Cardiac muscle cell (in vitro differentiated cells and primary cell): ENCODE measurements at regions not wholly inside any gene's neighbourhood (a gene's known extent, or its start where the extent isn't known, plus 50 kb on each side); places are given as distances from the start of the nearest gene placed in this dataset.
A peak's percentile ranks its signal among the peaks of the same experiment; 100 is the strongest.

Experiments used
- DNase-seq, 2 donors: peaks; one replicate each; pipeline versions ENCODE4 v3.0.0 to v3.0.0-alpha.2; 2010 to 2017; ENCODE audit warnings: low read depth in 1 of 2, low spot score in 1 of 2
- H3K27ac ChIP-seq: fragments of 200-600 bp; sonication (generic); 2 replicates; pipeline ENCODE4 v1.5.1; 2016
- H3K27me3 ChIP-seq: fragments of 200-600 bp; sonication (generic); 2 replicates; pipeline ENCODE4 v1.6.0; 2016; ENCODE audit warnings: control low read depth
- H3K36me3 ChIP-seq: fragments of 200-600 bp; sonication (generic); 2 replicates; pipeline ENCODE4 v1.5.1; 2016; ENCODE audit warnings: control low read depth
- H3K4me1 ChIP-seq: fragments of 200-600 bp; sonication (generic); 2 replicates; pipeline ENCODE4 v1.8.1; 2017; ENCODE audit warnings: low read depth, mild to moderate bottlenecking, mixed run types
- H3K4me3 ChIP-seq: fragments of 200-600 bp; sonication (generic); 2 replicates; pipeline ENCODE4 v1.5.1; 2016; ENCODE audit warnings: mild to moderate bottlenecking
- H3K9me3 ChIP-seq: fragments of 200-600 bp; sonication (generic); 2 replicates; pipeline ENCODE4 v1.5.1; 2017; ENCODE audit warnings: low read depth, mild to moderate bottlenecking, control low read depth
- TF ChIP-seq, protein P1 (sequence below): IDR thresholded peaks from 2 replicates; pipeline ENCODE4 v1.5.1; 2012; ENCODE audit warnings: low read depth, mild to moderate bottlenecking, low read length

DNA sequence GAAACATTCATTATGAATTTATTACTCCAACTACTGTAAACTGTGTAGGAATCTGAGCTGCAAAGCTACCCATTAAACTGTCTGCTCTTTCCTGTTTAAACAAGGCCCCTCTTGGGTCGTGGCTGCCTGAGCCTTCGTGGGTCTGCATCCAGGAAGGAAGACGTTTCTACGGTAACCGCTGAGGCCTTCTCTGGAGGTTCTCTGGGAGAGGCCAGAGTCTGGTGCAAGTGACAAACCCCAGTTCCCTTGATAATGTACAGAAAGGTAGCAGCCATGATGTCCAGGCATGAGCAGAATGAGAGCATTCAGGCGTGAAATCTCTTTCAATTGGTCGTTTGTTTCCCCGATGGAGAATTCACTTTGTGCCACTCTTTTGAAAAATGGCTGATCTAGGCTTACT lies 350.2 kb downstream of the PLPP3 start:
- Histone ChIP-seq H3K9me3 (no peaks in the 10 kb centered on the region), H3K4me3 (no peak overlapping the region), H3K36me3 (no peaks in the 10 kb centered on the region), H3K27me3 (no peaks in the 10 kb centered on the region), H3K4me1 (no peaks in the 10 kb centered on the region), H3K27ac (no peak overlapping the region)
- TF ChIP-seq, protein P1, sequence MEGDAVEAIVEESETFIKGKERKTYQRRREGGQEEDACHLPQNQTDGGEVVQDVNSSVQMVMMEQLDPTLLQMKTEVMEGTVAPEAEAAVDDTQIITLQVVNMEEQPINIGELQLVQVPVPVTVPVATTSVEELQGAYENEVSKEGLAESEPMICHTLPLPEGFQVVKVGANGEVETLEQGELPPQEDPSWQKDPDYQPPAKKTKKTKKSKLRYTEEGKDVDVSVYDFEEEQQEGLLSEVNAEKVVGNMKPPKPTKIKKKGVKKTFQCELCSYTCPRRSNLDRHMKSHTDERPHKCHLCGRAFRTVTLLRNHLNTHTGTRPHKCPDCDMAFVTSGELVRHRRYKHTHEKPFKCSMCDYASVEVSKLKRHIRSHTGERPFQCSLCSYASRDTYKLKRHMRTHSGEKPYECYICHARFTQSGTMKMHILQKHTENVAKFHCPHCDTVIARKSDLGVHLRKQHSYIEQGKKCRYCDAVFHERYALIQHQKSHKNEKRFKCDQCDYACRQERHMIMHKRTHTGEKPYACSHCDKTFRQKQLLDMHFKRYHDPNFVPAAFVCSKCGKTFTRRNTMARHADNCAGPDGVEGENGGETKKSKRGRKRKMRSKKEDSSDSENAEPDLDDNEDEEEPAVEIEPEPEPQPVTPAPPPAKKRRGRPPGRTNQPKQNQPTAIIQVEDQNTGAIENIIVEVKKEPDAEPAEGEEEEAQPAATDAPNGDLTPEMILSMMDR: no peak
- DNase-seq: peak in 1 of 2 donors; percentile 8

DNA sequence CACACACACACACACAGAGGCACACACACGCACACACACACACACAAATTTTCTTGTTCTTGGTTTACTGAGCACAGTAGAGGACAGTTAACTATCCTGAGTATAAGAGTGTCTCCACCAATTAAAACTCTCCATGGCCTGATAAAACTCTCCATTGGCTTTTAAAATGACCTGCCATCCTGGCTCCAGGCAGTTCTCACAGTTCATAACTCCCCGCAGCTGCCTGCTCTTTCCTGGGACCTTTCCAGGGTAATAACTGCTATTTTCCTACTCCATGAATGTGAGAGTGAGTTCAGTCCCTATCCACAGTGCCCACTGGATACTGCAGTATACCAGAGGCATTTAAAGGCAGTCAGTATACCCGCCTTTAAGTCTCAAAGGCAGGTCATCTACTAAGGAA lies 351.5 kb downstream of the PLPP3 start:
- no peaks in the 10 kb centered on the region for H3K36me3 ChIP-seq
- DNase-seq: no peak
- H3K4me3 ChIP-seq: no peak overlapping the region
- H3K27ac ChIP-seq: no peak overlapping the region
- no peaks in the 10 kb centered on the region for H3K4me1 ChIP-seq
- no peaks in the 10 kb centered on the region for H3K9me3 ChIP-seq
- TF ChIP-seq, protein P1: no peak
- H3K27me3 ChIP-seq: no peaks in the 10 kb centered on the region

DNA sequence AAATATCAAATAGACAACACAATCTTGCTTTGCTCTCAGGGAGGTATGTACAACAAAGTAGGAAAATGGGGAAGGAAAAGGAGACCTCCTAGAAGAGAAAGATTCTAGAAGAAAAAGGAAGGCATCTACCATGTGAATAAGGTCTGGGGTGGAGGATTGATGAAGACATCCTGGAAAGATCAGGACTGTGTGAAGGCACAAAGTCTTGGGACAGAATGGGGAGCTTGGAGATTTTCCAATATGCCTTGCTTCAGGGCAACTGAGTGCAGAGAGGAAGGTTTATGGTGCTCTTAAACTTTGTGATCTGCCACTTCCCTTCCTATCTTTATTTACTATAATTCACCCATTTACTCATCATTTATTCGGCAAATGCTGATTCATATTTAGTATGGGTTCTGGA lies 352.0 kb downstream of the PLPP3 start:
- no peak overlapping the region for H3K4me3 ChIP-seq
- TF ChIP-seq, protein P1: no peak
- no peaks in the 10 kb centered on the region for H3K36me3 ChIP-seq

DNA sequence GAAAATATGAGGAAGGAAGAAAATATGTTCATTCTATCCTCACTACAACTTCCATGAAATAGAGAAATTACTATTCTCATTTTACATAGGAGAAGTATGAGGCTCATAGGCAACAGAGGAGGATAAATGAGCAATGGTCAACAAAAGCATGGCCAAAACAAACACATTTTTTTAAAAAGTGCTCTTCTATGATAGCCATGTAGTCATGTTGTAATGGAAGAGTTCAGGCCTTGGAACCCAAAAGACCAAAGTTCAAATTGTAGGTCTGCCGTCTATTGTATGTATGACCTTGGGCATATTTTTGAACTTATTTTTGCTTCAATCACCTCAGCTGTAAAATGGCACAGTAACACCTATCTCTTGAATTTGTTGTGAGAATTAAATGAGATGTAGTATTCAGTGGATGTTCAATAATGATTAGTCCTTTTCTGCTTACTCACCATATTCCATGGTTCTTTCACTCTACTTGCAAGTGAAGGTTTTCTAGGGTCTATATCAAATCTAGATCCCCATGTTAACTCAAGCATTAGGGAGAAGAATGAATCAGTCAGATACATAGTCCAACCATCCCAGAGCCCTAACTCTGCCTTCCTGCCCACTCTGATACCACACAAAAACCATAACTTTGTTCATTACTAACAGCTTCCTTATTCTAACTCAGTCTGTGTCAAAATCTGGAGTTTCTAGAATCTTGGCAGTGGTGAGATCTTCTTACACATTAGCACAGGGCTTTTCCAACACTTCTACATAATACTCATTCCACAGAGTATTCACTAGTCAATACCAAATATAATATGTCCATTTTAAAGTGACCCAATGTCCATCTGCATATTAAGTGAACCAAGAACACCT lies 353.2 kb downstream of the PLPP3 start:
- TF ChIP-seq, protein P1: no peak
- DNase-seq: no peak
- no peaks in the 10 kb centered on the region for H3K27me3 ChIP-seq
- no peaks in the 10 kb centered on the region for H3K36me3 ChIP-seq
- H3K9me3 ChIP-seq: no peaks in the 10 kb centered on the region
- no peak overlapping the region for H3K27ac ChIP-seq
- H3K4me1 ChIP-seq: no peaks in the 10 kb centered on the region
- no peak overlapping the region for H3K4me3 ChIP-seq

More for the DNA sequence above, 352.0 kb downstream of the PLPP3 start:
- Histone ChIP-seq H3K27me3 (no peaks in the 10 kb centered on the region), H3K9me3 (no peaks in the 10 kb centered on the region), H3K4me1 (no peaks in the 10 kb centered on the region), H3K27ac (no peak overlapping the region)
- DNase-seq: no peak

DNA sequence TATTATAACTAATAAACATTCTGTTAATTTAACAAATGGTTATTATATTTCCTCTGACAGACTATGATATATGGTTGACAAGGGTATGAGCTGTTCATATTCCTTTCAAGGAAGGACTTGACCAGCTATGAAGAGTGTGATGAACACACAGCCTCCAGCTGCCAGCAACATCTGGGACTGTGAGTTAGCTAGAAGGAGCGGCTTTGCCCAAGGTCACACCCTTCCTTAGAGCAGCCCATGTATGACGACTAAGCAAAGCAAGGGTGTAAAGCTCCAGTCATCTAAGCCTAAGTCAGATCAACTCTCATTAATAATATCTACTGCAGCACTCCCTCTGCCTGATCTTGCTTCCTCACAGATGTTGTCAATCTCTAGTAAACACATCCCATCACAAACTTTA lies 355.4 kb downstream of the PLPP3 start:
- DNase-seq: no peak
- Histone ChIP-seq H3K4me3 (no peak overlapping the region), H3K4me1 (no peaks in the 10 kb centered on the region), H3K27ac (no peak overlapping the region), H3K27me3 (no peaks in the 10 kb centered on the region), H3K36me3 (no peaks in the 10 kb centered on the region), H3K9me3 (no peaks in the 10 kb centered on the region)
- TF ChIP-seq, protein P1: no peak
